Middle frontal gyrus (tissue), 1 donor: ENCODE measurements at regions not wholly inside any gene's neighbourhood (a gene's known extent, or its start where the extent isn't known, plus 50 kb on each side); places are given as distances from the start of the nearest gene placed in this dataset.
"Not testable (repeated sequence)": the region's sequence is repeated elsewhere in the genome, so short reads cannot be mapped to it uniquely, and the experiment has no call there.

Experiments
- DNase-seq: peaks from one replicate; pipeline ENCODE4 v3.0.0-alpha.2; 2015; ENCODE audit warnings: low spot score; ENCODE audit errors: extremely low spot score

DNA sequence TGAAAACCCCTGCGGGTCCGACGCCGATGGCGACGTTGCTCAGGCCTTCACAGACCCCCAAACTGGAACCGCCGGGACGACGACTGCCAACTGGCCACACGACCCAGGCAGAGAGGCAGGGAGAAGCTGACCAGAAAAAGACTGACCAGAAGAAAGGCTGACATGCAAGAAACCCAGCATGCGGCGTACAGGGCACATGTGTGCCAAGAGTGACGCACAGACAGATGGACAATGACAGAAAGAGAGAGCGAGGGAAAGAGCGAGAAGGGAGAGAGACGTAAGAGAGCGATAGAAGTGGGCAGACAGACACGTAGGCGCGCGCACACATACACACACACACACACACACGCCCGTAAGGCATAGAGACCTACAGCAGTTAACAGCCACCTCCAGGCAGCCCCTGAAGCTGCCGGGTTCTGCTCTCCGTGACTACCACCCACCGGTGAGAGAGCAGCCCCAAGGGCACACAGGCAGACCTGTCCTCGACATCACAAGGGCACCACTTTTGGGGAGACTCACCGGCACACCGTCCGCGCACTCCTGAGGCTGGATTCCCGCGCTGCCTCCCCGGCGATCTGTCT lies 67.2 kb upstream of the ZNF527 start:
- no peak for DNase-seq

GRCh38 chr19:37304190-37304883 lies 66.6 kb upstream of the ZNF527 start:
- no peak for DNase-seq

DNA sequence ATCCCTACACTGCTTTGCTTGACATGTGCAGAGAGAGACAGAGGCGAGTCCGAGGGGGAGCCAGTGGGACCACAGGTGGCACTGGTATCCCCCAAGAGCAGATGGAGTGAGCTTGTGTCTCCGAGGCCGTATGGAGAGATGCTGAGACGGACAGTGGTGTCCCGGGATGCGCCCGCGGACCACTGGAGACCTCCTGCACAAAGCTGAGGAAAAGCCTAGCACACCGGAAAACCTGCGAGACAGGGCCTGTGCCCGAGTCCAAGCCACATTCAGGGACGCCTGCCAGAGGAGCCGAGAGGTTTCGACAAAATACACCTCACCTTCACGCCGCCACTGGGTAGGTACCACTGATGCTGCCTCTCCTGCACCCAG lies 66.0 kb upstream of the ZNF527 start:
- DNase-seq: no peak

GRCh38 chr19:37306383-37306963 lies 64.4 kb upstream of the ZNF527 start:
- DNase-seq: no peak

DNA sequence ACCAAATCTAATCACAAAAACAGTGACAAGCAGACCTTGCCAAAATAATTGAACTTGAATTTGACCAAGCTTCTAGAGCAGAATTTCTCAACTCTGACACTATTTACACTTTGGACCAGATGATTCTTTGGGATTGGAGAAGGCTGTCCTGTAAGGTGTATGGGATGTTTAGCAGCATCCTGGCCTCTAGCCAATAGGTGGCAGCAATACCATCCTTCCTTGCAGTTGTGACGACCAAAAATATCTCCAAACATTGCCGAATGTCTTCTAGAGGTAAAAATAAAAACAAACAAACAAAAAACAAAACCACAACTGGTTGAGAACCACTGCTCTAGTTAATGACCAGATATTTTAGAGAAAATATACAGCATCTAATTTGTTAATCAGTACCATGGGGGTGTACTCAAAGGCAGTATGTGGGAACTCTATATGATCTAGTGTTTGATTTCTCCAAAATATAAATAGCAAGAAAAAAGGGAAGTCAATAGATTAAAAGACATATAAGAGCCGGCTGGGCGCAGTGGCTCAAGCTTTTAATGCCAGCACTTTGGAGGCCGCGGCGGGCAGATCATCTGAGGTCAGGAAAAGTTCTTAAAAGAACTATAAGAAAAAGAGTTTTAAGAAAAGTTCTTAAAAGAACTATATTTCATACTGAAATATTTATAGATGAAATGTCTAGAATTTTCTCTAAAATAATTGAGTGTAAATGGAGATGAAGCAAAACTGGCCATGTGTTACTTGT lies 60.9 kb upstream of the ZNF527 start:
- DNase-seq: no peak

- DNase-seq: not testable (repeated sequence)
These were observed 58.2 kb upstream of the ZNF527 start for GRCh38 chr19:37312531-37313334.

DNA sequence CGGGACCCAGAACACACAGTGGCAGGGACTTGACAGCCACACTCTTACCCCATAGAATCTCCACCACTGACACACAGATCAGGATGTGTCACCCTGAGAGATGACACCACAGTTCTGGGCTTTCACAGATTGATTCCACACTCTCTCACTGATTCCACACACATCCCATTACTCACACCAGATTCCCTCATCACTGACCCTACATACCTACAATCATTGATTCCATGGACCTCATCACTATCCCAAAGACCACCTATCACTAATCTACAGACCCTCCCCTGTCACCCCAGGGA lies 57.6 kb upstream of the ZNF527 start:
- DNase-seq: no peak

DNA sequence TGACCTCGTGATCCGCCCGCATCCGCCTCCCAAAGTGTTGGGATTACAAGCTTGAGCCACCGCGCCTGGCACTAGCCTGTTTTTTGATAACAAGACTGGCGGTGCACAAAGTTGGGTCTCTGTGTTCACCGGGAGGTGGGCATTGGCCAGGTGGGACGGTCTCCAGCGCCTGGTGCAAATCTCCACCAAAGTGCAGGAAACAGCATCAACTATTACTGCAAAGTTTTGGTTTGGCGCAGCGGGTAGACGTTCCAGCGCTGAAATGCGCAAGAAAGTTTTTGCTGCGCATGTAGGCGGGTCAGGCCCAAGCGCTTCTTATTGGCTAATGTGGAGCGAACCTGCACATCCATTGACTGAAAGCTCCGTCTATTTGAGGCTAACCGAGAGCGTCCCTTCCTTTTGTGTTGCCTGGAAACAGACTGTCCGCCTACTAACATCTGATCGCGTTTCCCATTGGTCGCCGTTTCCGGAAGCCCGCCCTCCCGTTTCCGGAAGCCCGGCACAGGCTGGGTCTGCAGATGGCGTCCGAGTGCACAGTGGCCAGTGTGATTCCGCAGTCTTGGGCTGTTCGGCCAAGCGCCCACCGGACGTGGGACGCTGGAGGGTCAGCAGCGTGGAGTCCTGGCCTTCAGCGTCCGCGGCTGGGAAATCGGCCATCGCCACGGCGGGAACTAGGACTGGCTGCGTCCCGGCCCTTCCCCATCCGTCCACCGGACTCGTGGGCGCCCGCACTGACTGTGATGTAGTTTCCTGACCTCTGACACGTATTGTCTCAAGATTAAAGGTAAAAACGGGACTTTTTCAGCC lies 53.3 kb upstream of the ZNF527 start:
- peak; percentile 95 for DNase-seq

DNA sequence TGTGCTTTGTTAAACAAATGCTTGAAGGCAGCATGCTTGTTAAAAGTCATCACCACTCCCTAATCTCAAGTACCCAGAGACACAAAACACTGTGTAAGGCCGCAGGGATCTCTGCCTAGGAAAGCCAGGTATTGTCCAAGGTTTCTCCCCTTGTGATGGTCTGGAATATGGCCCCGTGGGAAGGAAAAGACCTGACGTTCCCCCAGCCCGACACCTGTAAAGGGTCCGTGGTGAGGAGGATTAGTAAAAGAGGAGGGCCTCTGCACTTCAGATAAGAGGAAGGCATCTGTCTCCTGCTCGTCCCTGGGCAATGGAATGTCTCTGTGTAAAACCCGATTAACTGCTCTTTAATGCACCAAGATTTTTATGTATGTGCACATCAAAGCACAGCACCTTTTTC lies 49.9 kb upstream of the ZNF527 start:
- DNase-seq: not testable (repeated sequence)
